ENCODE measurements at regions not wholly inside any gene's neighbourhood (a gene's known extent, or its start where the extent isn't known, plus 50 kb on each side); places are given as distances from the start of the nearest gene placed in this dataset.

DNA sequence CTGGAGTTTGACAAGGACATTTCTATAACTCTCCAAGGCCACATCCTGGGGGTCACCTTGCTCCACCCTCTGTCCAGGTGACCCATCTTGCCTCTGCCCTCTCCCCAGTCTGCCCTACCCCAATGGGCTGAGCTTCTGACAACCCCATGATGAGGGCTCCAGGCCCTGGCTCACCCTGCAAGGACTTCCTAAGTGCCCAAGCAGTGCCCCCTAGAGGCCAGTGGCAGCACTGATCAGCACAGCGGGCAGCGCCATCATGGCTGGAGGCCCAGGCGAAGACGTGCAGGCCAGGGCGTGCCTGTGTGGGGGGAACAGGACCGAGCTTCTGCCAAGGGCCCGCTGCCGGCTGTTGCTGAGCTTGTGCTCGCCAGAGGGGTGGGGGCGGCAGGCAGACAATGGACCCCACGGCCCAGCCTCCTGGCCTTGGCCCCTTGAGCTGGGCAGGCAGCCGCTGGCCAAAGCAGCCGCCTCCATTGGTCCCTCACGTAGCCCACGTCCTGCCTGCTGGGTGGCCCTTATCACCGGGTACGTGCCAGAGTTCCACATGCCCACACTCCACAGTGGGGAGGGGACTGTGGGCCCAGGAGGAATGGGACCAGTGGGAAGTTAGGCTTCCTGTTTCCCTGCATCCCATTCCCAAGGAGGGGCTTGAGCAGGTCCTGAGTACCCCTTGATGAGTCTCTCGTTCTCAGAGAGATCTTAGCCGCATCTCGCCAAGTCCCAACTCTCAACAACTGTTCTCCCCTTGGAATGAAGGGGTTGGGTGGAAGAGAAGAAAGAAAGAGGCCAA, 64.3 kb downstream of the MRPL14 start (continued):
- TF ChIP-seq ZNF318 (CRISPR knock-in tag; IDR thresholded peaks at IDR 0.05) (no peak), GLMP (CRISPR knock-in tag; IDR thresholded peaks at IDR 0.05; ENCODE audit: borderline replicate concordance) (no peak), ELF3 (CRISPR knock-in tag; IDR thresholded peaks at IDR 0.05) (peak; percentile 74; the same call in 1 of the 2 replicates), ZNF367 (CRISPR knock-in tag; IDR thresholded peaks at IDR 0.05; ENCODE audit: borderline replicate concordance) (no peak), ZNF549 (CRISPR knock-in tag; IDR thresholded peaks at IDR 0.05) (no peak), HNRNPK (IDR thresholded peaks at IDR 0.05; ENCODE audit: low read depth, low read length, poor library complexity, severe bottlenecking) (no peak), KLF12 (CRISPR knock-in tag; IDR thresholded peaks at IDR 0.05; ENCODE audit: borderline replicate concordance) (no peak), ZNF317 (CRISPR knock-in tag; IDR thresholded peaks at IDR 0.05) (no peak), TP53 (CRISPR knock-in tag; conservative IDR thresholded peaks at IDR 0.05) (no peak), ZNF839 (CRISPR knock-in tag; IDR thresholded peaks at IDR 0.05; ENCODE audit: borderline replicate concordance) (peak; percentile 65; the same call in 1 of the 2 replicates), ZNF737 (CRISPR knock-in tag; IDR thresholded peaks at IDR 0.05; ENCODE audit: borderline replicate concordance) (no peak)
- TF ChIP-seq, protein P1, sequence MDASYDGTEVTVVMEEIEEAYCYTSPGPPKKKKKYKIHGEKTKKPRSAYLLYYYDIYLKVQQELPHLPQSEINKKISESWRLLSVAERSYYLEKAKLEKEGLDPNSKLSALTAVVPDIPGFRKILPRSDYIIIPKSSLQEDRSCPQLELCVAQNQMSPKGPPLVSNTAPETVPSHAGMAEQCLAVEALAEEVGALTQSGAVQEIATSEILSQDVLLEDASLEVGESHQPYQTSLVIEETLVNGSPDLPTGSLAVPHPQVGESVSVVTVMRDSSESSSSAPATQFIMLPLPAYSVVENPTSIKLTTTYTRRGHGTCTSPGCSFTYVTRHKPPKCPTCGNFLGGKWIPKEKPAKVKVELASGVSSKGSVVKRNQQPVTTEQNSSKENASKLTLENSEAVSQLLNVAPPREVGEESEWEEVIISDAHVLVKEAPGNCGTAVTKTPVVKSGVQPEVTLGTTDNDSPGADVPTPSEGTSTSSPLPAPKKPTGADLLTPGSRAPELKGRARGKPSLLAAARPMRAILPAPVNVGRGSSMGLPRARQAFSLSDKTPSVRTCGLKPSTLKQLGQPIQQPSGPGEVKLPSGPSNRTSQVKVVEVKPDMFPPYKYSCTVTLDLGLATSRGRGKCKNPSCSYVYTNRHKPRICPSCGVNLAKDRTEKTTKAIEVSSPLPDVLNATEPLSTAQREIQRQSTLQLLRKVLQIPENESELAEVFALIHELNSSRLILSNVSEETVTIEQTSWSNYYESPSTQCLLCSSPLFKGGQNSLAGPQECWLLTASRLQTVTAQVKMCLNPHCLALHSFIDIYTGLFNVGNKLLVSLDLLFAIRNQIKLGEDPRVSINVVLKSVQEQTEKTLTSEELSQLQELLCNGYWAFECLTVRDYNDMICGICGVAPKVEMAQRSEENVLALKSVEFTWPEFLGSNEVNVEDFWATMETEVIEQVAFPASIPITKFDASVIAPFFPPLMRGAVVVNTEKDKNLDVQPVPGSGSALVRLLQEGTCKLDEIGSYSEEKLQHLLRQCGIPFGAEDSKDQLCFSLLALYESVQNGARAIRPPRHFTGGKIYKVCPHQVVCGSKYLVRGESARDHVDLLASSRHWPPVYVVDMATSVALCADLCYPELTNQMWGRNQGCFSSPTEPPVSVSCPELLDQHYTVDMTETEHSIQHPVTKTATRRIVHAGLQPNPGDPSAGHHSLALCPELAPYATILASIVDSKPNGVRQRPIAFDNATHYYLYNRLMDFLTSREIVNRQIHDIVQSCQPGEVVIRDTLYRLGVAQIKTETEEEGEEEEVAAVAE (CRISPR knock-in tag; IDR thresholded peaks at IDR 0.05; ENCODE audit: borderline replicate concordance): peak; percentile 44; the same call in 1 of the 2 replicates
- TF ChIP-seq, protein P2, sequence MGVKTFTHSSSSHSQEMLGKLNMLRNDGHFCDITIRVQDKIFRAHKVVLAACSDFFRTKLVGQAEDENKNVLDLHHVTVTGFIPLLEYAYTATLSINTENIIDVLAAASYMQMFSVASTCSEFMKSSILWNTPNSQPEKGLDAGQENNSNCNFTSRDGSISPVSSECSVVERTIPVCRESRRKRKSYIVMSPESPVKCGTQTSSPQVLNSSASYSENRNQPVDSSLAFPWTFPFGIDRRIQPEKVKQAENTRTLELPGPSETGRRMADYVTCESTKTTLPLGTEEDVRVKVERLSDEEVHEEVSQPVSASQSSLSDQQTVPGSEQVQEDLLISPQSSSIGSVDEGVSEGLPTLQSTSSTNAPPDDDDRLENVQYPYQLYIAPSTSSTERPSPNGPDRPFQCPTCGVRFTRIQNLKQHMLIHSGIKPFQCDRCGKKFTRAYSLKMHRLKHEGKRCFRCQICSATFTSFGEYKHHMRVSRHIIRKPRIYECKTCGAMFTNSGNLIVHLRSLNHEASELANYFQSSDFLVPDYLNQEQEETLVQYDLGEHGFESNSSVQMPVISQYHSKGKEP (CRISPR knock-in tag; IDR thresholded peaks at IDR 0.05): no peak
